Fibroblast of villous mesenchyme (primary cell): ENCODE measurements at regions not wholly inside any gene's neighbourhood (a gene's known extent, or its start where the extent isn't known, plus 50 kb on each side); places are given as distances from the start of the nearest gene placed in this dataset.

ENCODE experiments used
- DNase-seq: peaks from one replicate; pipeline ENCODE4 v3.0.0-alpha.2; 2010; ENCODE audit warnings: low read depth
- H3K4me3 ChIP-seq: 2 replicates; pipeline ENCODE4 v1.5.1; 2011; ENCODE audit warnings: low read depth, mild to moderate bottlenecking, low read length
- CTCF ChIP-seq: IDR thresholded peaks from 2 replicates; pipeline ENCODE4 v1.5.1; 2012; ENCODE audit warnings: low read depth, mild to moderate bottlenecking, low read length; ENCODE audit not compliant: insufficient read depth

- TF ChIP-seq CTCF, result no peak
- H3K4me3 ChIP-seq, result no peak overlapping the region
- no peak for DNase-seq
Measured at GRCh38 chr16:72401084-72401361, 229.1 kb upstream of the PMFBP1 start.

- no peak overlapping the region for H3K4me3 ChIP-seq
- TF ChIP-seq CTCF, result peak; percentile 80
- DNase-seq, result peak; percentile 76
Measured at GRCh38 chr16:72400257-72401083, 228.5 kb upstream of the PMFBP1 start.

GRCh38 chr16:72399811-72400210 lies 227.9 kb upstream of the PMFBP1 start:
- no peak for DNase-seq
- no peak for TF ChIP-seq CTCF
- H3K4me3 ChIP-seq, result no peak overlapping the region

- TF ChIP-seq CTCF, result no peak
Measured at GRCh38 chr16:72397876-72398275, 225.9 kb upstream of the PMFBP1 start.

GRCh38 chr16:72394526-72394925 lies 222.6 kb upstream of the PMFBP1 start:
- DNase-seq, result no peak
- TF ChIP-seq CTCF, result no peak
- H3K4me3 ChIP-seq, result no peak overlapping the region

More at GRCh38 chr16:72397876-72398275, 225.9 kb upstream of the PMFBP1 start:
- no peak overlapping the region for H3K4me3 ChIP-seq
- no peak for DNase-seq

- no peak for DNase-seq
- no peak overlapping the region for H3K4me3 ChIP-seq
- TF ChIP-seq CTCF, result no peak
Measured at GRCh38 chr16:72389791-72390190, 217.8 kb upstream of the PMFBP1 start.

- DNase-seq, result no peak
- no peak for TF ChIP-seq CTCF
- no peak overlapping the region for H3K4me3 ChIP-seq
Measured at GRCh38 chr16:72388007-72388406, 216.1 kb upstream of the PMFBP1 start.
